ENCODE measurements at regions not wholly inside any gene's neighbourhood (a gene's known extent, or its start where the extent isn't known, plus 50 kb on each side); places are given as distances from the start of the nearest gene placed in this dataset.

- in situ Hi-C loops (cut with HindIII; ENCODE audit: low sequenced_read_pairs) = no loop called here
- no peak for DNase-seq (ENCODE audit: low read depth, low spot score)
- H3K4me3 ChIP-seq (ENCODE audit: low read depth, low read length) = no peak overlapping the region
- TF ChIP-seq, protein P1, sequence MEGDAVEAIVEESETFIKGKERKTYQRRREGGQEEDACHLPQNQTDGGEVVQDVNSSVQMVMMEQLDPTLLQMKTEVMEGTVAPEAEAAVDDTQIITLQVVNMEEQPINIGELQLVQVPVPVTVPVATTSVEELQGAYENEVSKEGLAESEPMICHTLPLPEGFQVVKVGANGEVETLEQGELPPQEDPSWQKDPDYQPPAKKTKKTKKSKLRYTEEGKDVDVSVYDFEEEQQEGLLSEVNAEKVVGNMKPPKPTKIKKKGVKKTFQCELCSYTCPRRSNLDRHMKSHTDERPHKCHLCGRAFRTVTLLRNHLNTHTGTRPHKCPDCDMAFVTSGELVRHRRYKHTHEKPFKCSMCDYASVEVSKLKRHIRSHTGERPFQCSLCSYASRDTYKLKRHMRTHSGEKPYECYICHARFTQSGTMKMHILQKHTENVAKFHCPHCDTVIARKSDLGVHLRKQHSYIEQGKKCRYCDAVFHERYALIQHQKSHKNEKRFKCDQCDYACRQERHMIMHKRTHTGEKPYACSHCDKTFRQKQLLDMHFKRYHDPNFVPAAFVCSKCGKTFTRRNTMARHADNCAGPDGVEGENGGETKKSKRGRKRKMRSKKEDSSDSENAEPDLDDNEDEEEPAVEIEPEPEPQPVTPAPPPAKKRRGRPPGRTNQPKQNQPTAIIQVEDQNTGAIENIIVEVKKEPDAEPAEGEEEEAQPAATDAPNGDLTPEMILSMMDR (IDR thresholded peaks at IDR 0.05; ENCODE audit: low read depth, low read length) = no peak
Observed at GRCh38 chr2:82109418-82109817, 1804.9 kb upstream of the LRRTM1 start.

DNA sequence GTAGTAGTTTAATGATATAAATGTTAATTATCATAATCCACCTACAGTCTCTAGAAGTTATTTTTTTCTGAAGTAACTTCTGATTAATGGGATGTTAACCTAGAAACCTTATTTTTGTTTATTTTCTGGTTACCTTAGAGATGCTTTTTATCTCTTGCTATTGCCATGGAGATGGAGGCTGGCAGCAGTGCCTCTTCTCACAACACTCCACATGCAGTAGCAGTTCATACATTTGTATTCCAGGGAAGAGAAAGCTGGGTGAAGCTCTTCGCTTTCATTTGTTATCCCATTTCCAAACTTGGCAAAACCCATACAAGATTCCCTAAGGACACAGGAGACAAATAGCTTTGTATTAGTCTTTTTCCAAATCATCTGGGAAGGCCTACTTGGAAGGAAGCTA, 1794.1 kb upstream of the LRRTM1 start:
- H3K4me3 ChIP-seq (ENCODE audit: low read depth, low read length) = no peak overlapping the region
- in situ Hi-C loops (cut with HindIII; ENCODE audit: low sequenced_read_pairs) = no loop called here
- no peak for DNase-seq (ENCODE audit: low read depth, low spot score)
- TF ChIP-seq, protein P1 (IDR thresholded peaks at IDR 0.05; ENCODE audit: low read depth, low read length) = no peak

GRCh38 chr2:82089518-82089917, 1785.0 kb upstream of the LRRTM1 start:
- in situ Hi-C loops (cut with HindIII; ENCODE audit: low sequenced_read_pairs) = no loop called here
- no peak overlapping the region for H3K4me3 ChIP-seq (ENCODE audit: low read depth, low read length)
- no peak for DNase-seq (ENCODE audit: low read depth, low spot score)
- TF ChIP-seq, protein P1 (IDR thresholded peaks at IDR 0.05; ENCODE audit: low read depth, low read length) = no peak

GRCh38 chr2:82084679-82085392, 1780.3 kb upstream of the LRRTM1 start:
- in situ Hi-C loops (cut with HindIII; ENCODE audit: low sequenced_read_pairs) = no loop called here
- TF ChIP-seq, protein P1 (IDR thresholded peaks at IDR 0.05; ENCODE audit: low read depth, low read length) = no peak

GRCh38 chr2:82075875-82076274, 1771.3 kb upstream of the LRRTM1 start:
- TF ChIP-seq, protein P1 (IDR thresholded peaks at IDR 0.05; ENCODE audit: low read depth, low read length) = no peak
- no peak overlapping the region for H3K4me3 ChIP-seq (ENCODE audit: low read depth, low read length)
- in situ Hi-C loops (cut with HindIII; ENCODE audit: low sequenced_read_pairs) = no loop called here
- no peak for DNase-seq (ENCODE audit: low read depth, low spot score)

More at GRCh38 chr2:82084679-82085392, 1780.3 kb upstream of the LRRTM1 start:
- H3K4me3 ChIP-seq (ENCODE audit: low read depth, low read length) = no peak overlapping the region
- no peak for DNase-seq (ENCODE audit: low read depth, low spot score)

DNA sequence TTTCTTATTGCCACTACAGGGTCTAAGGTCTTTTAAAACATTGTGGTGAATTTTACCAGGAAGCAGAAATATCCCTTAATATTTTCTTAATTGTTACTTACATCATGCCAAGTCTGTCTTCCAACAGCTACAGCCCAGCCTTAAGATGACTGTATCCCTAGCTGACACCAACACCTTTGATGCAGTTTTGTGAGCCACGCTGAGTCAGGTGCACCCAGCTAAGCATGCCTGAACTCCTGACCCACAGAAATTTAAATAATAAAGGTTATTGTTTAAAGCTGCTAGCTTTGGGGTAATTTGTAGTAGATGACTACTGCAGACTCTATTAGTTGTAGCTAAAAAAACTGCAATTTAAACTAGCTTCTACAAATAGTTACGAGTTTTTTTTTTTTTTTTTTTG, 1757.9 kb upstream of the LRRTM1 start:
- TF ChIP-seq, protein P1 (IDR thresholded peaks at IDR 0.05; ENCODE audit: low read depth, low read length) = no peak
- no peak overlapping the region for H3K4me3 ChIP-seq (ENCODE audit: low read depth, low read length)
- no peak for DNase-seq (ENCODE audit: low read depth, low spot score)
- in situ Hi-C loops (cut with HindIII; ENCODE audit: low sequenced_read_pairs) = no loop called here

All from astrocyte of the spinal cord (primary cell).